Ovary (tissue), 7 donors: ENCODE measurements at regions not wholly inside any gene's neighbourhood (a gene's known extent, or its start where the extent isn't known, plus 50 kb on each side); places are given as distances from the start of the nearest gene placed in this dataset.

Experiments used
- DNase-seq, 5 donors: peaks; one replicate each; pipeline ENCODE4 v3.0.0-alpha.2; 2019 to 2020
- H3K27ac ChIP-seq, 2 donors: fragments of 200-600 bp; one replicate each; pipeline versions ENCODE4 v1.5.1 to v1.8.0; 2019 to 2022
- H3K27me3 ChIP-seq: fragments of 200-600 bp; one replicate; pipeline ENCODE4 v1.8.0; 2022
- H3K36me3 ChIP-seq: fragments of 200-600 bp; sonication (generic); one replicate; pipeline ENCODE4 v1.5.1; 2019
- H3K4me1 ChIP-seq: one replicate; pipeline ENCODE4 v1.8.1; 2013; ENCODE audit warnings: mild to moderate bottlenecking, moderate library complexity; ENCODE audit not compliant: insufficient read depth
- H3K4me3 ChIP-seq: fragments of 200-600 bp; sonication (generic); one replicate; pipeline ENCODE4 v1.5.1; 2017
- H3K9me3 ChIP-seq, 2 donors: fragments of 200-600 bp in 1 of 2; sonication (generic) in 1 of 2; one replicate each; pipeline versions ENCODE4 v1.5.1 to v1.8.1; 2013 to 2019; ENCODE audit warnings: mild to moderate bottlenecking in 1 of 2, moderate library complexity in 1 of 2
- CTCF ChIP-seq, 3 donors: fragments of 450-650 bp in 2 of 3; fragments of 200-600 bp in 1 of 3; IDR thresholded peaks; one replicate each; pipeline versions ENCODE4 v1.5.1 to v1.8.0; 2016 to 2022; ENCODE audit warnings: antibody characterized with exemption in 3 of 3, mild to moderate bottlenecking in 1 of 3
- EP300 ChIP-seq: sonication (generic); formaldehyde crosslinking; IDR thresholded peaks from one replicate; pipeline ENCODE4 v1.6.1; 2017; ENCODE audit warnings: antibody characterized with exemption
- POLR2A ChIP-seq: fragments of 450-650 bp; IDR thresholded peaks from one replicate; pipeline ENCODE4 v1.6.1; 2017; ENCODE audit warnings: antibody characterized with exemption, mild to moderate bottlenecking, moderate library complexity
- WGBS, 3 donors: extraction: QIAGEN DNeasy Blood & Tissue Kit in 1 of 3; methylation state at CpG; one replicate each; pipeline versions ENCODE4 v1.1.5 to v1.1.7; 2013 to 2017; 5-methylcytosine and 5-hydroxymethylcytosine counted together
- intact Hi-C, 4 donors: fragments of 100-400 bp; cut with DNase I; formaldehyde crosslinking; loops; one replicate each; pipeline versions ENCODE4 v1.11.0 to v1.15.1; 2022 to 2023
- donor health status: DM: no; HTN: no; CAD: no; lungs with moderate emphysema.
- donor health status: DM: no; HTN: no; CAD: no.
- donor health status: Bipolar disorder and iron deficiency.
- donor health status: DM: no; HTN: no; CAD: no.
- donor health status: DM: yes; HTN: yes; CAD: no.

GRCh38 chrX:10856797-10857196 lies 236.4 kb upstream of the MID1 start:
- no peaks in the 10 kb centered on the region for H3K27me3 ChIP-seq
- no peak overlapping the region for H3K27ac ChIP-seq
- peaks cover 2% of the 10 kb centered on the region for H3K4me1 ChIP-seq
- DNase-seq, result no peak
- intact Hi-C loops, result no loop called here
- peaks cover 0 to 3% of the 10 kb centered on the region in 2 donors for H3K9me3 ChIP-seq
- TF ChIP-seq CTCF (IDR thresholded peaks at IDR 0.05) (no peak), EP300 (no peak), POLR2A (no peak)
- no peak overlapping the region for H3K4me3 ChIP-seq
- no peaks in the 10 kb centered on the region for H3K36me3 ChIP-seq
- WGBS, 3 donors, result 51 to 67% (median 53%) methylated on average over 7 of the region's 7 CpGs

- Histone ChIP-seq H3K4me3 (no peak overlapping the region), H3K36me3 (no peaks in the 10 kb centered on the region), H3K27me3 (no peaks in the 10 kb centered on the region), H3K4me1 (peaks cover 2% of the 10 kb centered on the region), H3K27ac (no peak overlapping the region), H3K9me3 (peaks cover 0 to 3% of the 10 kb centered on the region in 2 donors)
- intact Hi-C loops, result no loop called here
- no peak for DNase-seq
- TF ChIP-seq EP300 (no peak), POLR2A (no peak), CTCF (IDR thresholded peaks at IDR 0.05) (no peak)
- 80 to 84% (median 83%) methylated on average over 3 of the region's 3 CpGs for WGBS, 3 donors
These were observed 239.0 kb upstream of the MID1 start for GRCh38 chrX:10859353-10859752.

- Histone ChIP-seq H3K27me3 (no peaks in the 10 kb centered on the region), H3K27ac (no peak overlapping the region), H3K4me1 (no peaks in the 10 kb centered on the region), H3K4me3 (no peak overlapping the region), H3K36me3 (no peaks in the 10 kb centered on the region), H3K9me3 (no peaks in the 10 kb centered on the region)
- intact Hi-C loops, result no loop called here
- WGBS, 3 donors, result 71 to 87% (median 74%) methylated on average over 1 of the region's 1 CpG
- TF ChIP-seq POLR2A (no peak), EP300 (no peak), CTCF (IDR thresholded peaks at IDR 0.05) (no peak)
- no peak for DNase-seq
These were observed 235.1 kb upstream of the HCCS start for GRCh38 chrX:10875995-10876394.

- DNase-seq, result no peak
These were observed 228.6 kb upstream of the HCCS start for GRCh38 chrX:10882484-10882883.

More at GRCh38 chrX:10882484-10882883, 228.6 kb upstream of the HCCS start:
- Histone ChIP-seq H3K36me3 (no peaks in the 10 kb centered on the region), H3K4me1 (no peaks in the 10 kb centered on the region), H3K9me3 (no peaks in the 10 kb centered on the region), H3K27ac (no peak overlapping the region), H3K4me3 (no peak overlapping the region), H3K27me3 (no peaks in the 10 kb centered on the region)
- WGBS, 3 donors, result 78 to 82% (median 80%) methylated on average over 4 of the region's 4 CpGs
- intact Hi-C loops, result loop anchor here in 1 of 4 donors (10.0 kb wide), 1 partner anchor 202 kb away; no protein-coding TSS in a partner anchor
- no peak for TF ChIP-seq POLR2A
- TF ChIP-seq CTCF (IDR thresholded peaks at IDR 0.05), result no peak
- TF ChIP-seq EP300, result no peak
